NT2/D1 (cell line): ENCODE measurements at regions not wholly inside any gene's neighbourhood (a gene's known extent, or its start where the extent isn't known, plus 50 kb on each side); places are given as distances from the start of the nearest gene placed in this dataset.

Source experiments
- DNase-seq: peaks from one replicate; pipeline ENCODE4 v3.0.0-alpha.2; 2011; ENCODE audit warnings: low read depth, low spot score
- H3K27me3 ChIP-seq: 2 replicates; pipeline ENCODE4 v1.6.0; 2011; ENCODE audit warnings: mild to moderate bottlenecking; ENCODE audit not compliant: insufficient read length, insufficient read depth
- H3K36me3 ChIP-seq: 2 replicates; pipeline ENCODE4 v1.6.1; 2011; ENCODE audit warnings: mild to moderate bottlenecking, low read length, mixed read lengths; ENCODE audit not compliant: insufficient read depth, insufficient read length
- H3K4me1 ChIP-seq: 2 replicates; pipeline ENCODE4 v1.5.1; 2011; ENCODE audit not compliant: insufficient read depth, insufficient read length
- H3K4me3 ChIP-seq: 2 replicates; pipeline ENCODE4 v1.5.1; 2011; ENCODE audit warnings: low read depth; ENCODE audit not compliant: insufficient read length
- H3K9ac ChIP-seq: 2 replicates; pipeline ENCODE4 v1.6.0; 2011; ENCODE audit warnings: low read depth; ENCODE audit not compliant: insufficient read length
- H3K9me3 ChIP-seq: 2 replicates; pipeline ENCODE4 v1.5.1; 2011; ENCODE audit warnings: mild to moderate bottlenecking, low read length; ENCODE audit not compliant: insufficient read depth
- SUZ12 ChIP-seq: IDR thresholded peaks from 2 replicates; pipeline ENCODE4 v1.6.1; 2011; ENCODE audit not compliant: insufficient read length, insufficient read depth; ENCODE audit errors: extremely low read depth
- YY1 ChIP-seq: IDR thresholded peaks from 2 replicates; pipeline ENCODE4 v1.6.1; 2011; ENCODE audit not compliant: insufficient read length, insufficient read depth
- ZNF274 ChIP-seq: IDR thresholded peaks from 2 replicates; pipeline ENCODE4 v1.6.1; 2011; ENCODE audit warnings: mild to moderate bottlenecking, low read depth, low read length

- DNase-seq, result no peak
- peaks cover 3% of the 10 kb centered on the region for H3K4me1 ChIP-seq
- TF ChIP-seq ZNF274, result no peak
- TF ChIP-seq SUZ12, result no peak
- no peak for TF ChIP-seq YY1
- H3K27me3 ChIP-seq, result no peaks in the 10 kb centered on the region
- no peaks in the 10 kb centered on the region for H3K36me3 ChIP-seq
- no peak overlapping the region for H3K4me3 ChIP-seq
- no peak overlapping the region for H3K9ac ChIP-seq
- H3K9me3 ChIP-seq, result peaks cover 9% of the 10 kb centered on the region; the same call in 1 of the 2 replicates
These were observed 313.9 kb downstream of the FBXW7 start for GRCh38 chr4:152221816-152222516.

GRCh38 chr4:152220201-152220666 is 315.7 kb downstream of the FBXW7 start:
- Histone ChIP-seq H3K4me3 (no peak overlapping the region), H3K9ac (no peak overlapping the region), H3K27me3 (no peaks in the 10 kb centered on the region), H3K36me3 (no peaks in the 10 kb centered on the region), H3K9me3 (peaks cover 9% of the 10 kb centered on the region; the same call in 1 of the 2 replicates), H3K4me1 (peaks cover 3% of the 10 kb centered on the region)
- no peak for DNase-seq
- TF ChIP-seq SUZ12, result no peak
- TF ChIP-seq ZNF274, result no peak
- no peak for TF ChIP-seq YY1

GRCh38 chr4:152218576-152218975 is 317.3 kb downstream of the FBXW7 start:
- no peak for DNase-seq
- no peaks in the 10 kb centered on the region for H3K36me3 ChIP-seq

GRCh38 chr4:152217896-152218295 is 318.0 kb downstream of the FBXW7 start:
- Histone ChIP-seq H3K4me3 (no peak overlapping the region), H3K9me3 (peaks cover under 1% of the 10 kb centered on the region), H3K27me3 (no peaks in the 10 kb centered on the region), H3K4me1 (peaks cover 2% of the 10 kb centered on the region), H3K36me3 (no peaks in the 10 kb centered on the region), H3K9ac (no peak overlapping the region)
- TF ChIP-seq YY1 (no peak), ZNF274 (no peak), SUZ12 (no peak)
- no peak for DNase-seq

More at GRCh38 chr4:152218576-152218975, 317.3 kb downstream of the FBXW7 start:
- H3K4me1 ChIP-seq, result peaks cover 2% of the 10 kb centered on the region
- no peaks in the 10 kb centered on the region for H3K27me3 ChIP-seq
- no peak overlapping the region for H3K4me3 ChIP-seq
- H3K9me3 ChIP-seq, result peaks cover 7% of the 10 kb centered on the region
- no peak overlapping the region for H3K9ac ChIP-seq
- TF ChIP-seq ZNF274, result no peak
- TF ChIP-seq YY1, result no peak
- TF ChIP-seq SUZ12, result no peak

GRCh38 chr4:152211936-152212653 is 323.8 kb downstream of the FBXW7 start:
- Histone ChIP-seq H3K9me3 (no peaks in the 10 kb centered on the region; the same call in 1 of the 2 replicates), H3K4me1 (peaks cover 2% of the 10 kb centered on the region), H3K36me3 (no peaks in the 10 kb centered on the region), H3K9ac (no peak overlapping the region), H3K4me3 (no peak overlapping the region), H3K27me3 (no peaks in the 10 kb centered on the region)
- no peak for DNase-seq
- TF ChIP-seq SUZ12 (no peak), YY1 (no peak), ZNF274 (no peak)

GRCh38 chr4:152209772-152210493 is 326.0 kb downstream of the FBXW7 start:
- Histone ChIP-seq H3K4me3 (no peak overlapping the region), H3K4me1 (no peaks in the 10 kb centered on the region), H3K36me3 (no peaks in the 10 kb centered on the region), H3K9me3 (no peaks in the 10 kb centered on the region), H3K9ac (no peak overlapping the region), H3K27me3 (no peaks in the 10 kb centered on the region)
- no peak for TF ChIP-seq YY1
- no peak for DNase-seq

GRCh38 chr4:152207378-152207720 is 328.5 kb downstream of the FBXW7 start:
- TF ChIP-seq YY1 (no peak), SUZ12 (no peak), ZNF274 (no peak)
- no peak for DNase-seq
- no peaks in the 10 kb centered on the region for H3K4me1 ChIP-seq
- H3K9ac ChIP-seq, result no peak overlapping the region
- no peaks in the 10 kb centered on the region for H3K36me3 ChIP-seq
- H3K27me3 ChIP-seq, result no peaks in the 10 kb centered on the region
- no peak overlapping the region for H3K4me3 ChIP-seq
- H3K9me3 ChIP-seq, result no peaks in the 10 kb centered on the region
